ENCODE measurements at regions not wholly inside any gene's neighbourhood (a gene's known extent, or its start where the extent isn't known, plus 50 kb on each side); places are given as distances from the start of the nearest gene placed in this dataset.

- TF ChIP-seq CTCF (IDR thresholded peaks at IDR 0.05; ENCODE audit: low read depth, low read length, poor library complexity, severe bottlenecking) (no peak), EZH2phosphoT487 (IDR thresholded peaks at IDR 0.05; ENCODE audit: borderline replicate concordance, low read length) (no peak)
Measured at GRCh38 chr11:116661056-116661455, 111.7 kb downstream of the BUD13 start.

Measured in DOHH2 (cell line).